ENCODE measurements at regions not wholly inside any gene's neighbourhood (a gene's known extent, or its start where the extent isn't known, plus 50 kb on each side); places are given as distances from the start of the nearest gene placed in this dataset.

- no peak for TF ChIP-seq USF1 (CRISPR knock-in tag; IDR thresholded peaks at IDR 0.05)
- TF ChIP-seq PREB (CRISPR knock-in tag; IDR thresholded peaks at IDR 0.05; ENCODE audit: borderline replicate concordance) = no peak
- TF ChIP-seq ZNF138 (CRISPR knock-in tag; conservative IDR thresholded peaks at IDR 0.05) = no peak
Observed at GRCh38 chr10:124175701-124176348, 82.4 kb upstream of the CHST15 start (continued).

GRCh38 chr10:124174673-124175645, 81.6 kb upstream of the CHST15 start:
- Mint-ChIP-seq H3K4me1 (peaks cover 5% of the 10 kb centered on the region), H3K9me3 (no peaks in the 10 kb centered on the region), H3K27me3 (ENCODE audit: low read depth) (peaks cover 3% of the 10 kb centered on the region; the same call in 1 of the 2 replicates), H3K36me3 (no peaks in the 10 kb centered on the region), H3K27ac (no peak overlapping the region), H3K4me3 (no peak overlapping the region)
- ATAC-seq = no peak
- TF ChIP-seq GTF2I (CRISPR knock-in tag; conservative IDR thresholded peaks at IDR 0.05) (no peak), ZNF263 (CRISPR knock-in tag; IDR thresholded peaks at IDR 0.05; ENCODE audit: low read depth) (no peak), ZNF232 (CRISPR knock-in tag; IDR thresholded peaks at IDR 0.05) (no peak), ZNF121 (CRISPR knock-in tag; IDR thresholded peaks at IDR 0.05) (no peak), ATF2 (CRISPR knock-in tag; IDR thresholded peaks at IDR 0.05; ENCODE audit: borderline replicate concordance, low read depth) (no peak), RELA (CRISPR knock-in tag; IDR thresholded peaks at IDR 0.05; ENCODE audit: borderline replicate concordance) (no peak), SOX15 (CRISPR knock-in tag; IDR thresholded peaks at IDR 0.05) (no peak)
- ChIA-PET POLR2A (no interaction called here), CTCF (interaction anchor here (2.7 kb wide), 1 partner anchor 179 kb away, joined by 11 read pairs; no protein-coding TSS in a partner anchor)
- no peak for DNase-seq (ENCODE audit: low spot score)

GRCh38 chr10:124174071-124174566, 80.7 kb upstream of the CHST15 start:
- no peak overlapping the region for H3K27ac Mint-ChIP-seq
- peaks cover 3% of the 10 kb centered on the region; the same call in 1 of the 2 replicates for H3K27me3 Mint-ChIP-seq (ENCODE audit: low read depth)
- peaks cover 7% of the 10 kb centered on the region for H3K4me1 Mint-ChIP-seq
- no peak for ATAC-seq
- no peaks in the 10 kb centered on the region for H3K36me3 Mint-ChIP-seq
- H3K4me3 Mint-ChIP-seq = no peak overlapping the region
- POLR2A ChIA-PET = no interaction called here
- DNase-seq (ENCODE audit: low spot score) = no peak
- no peaks in the 10 kb centered on the region for H3K9me3 Mint-ChIP-seq
- CTCF ChIA-PET = interaction anchor here (2.7 kb wide), 1 partner anchor 179 kb away, joined by 11 read pairs; no protein-coding TSS in a partner anchor
- no peak for TF ChIP-seq FOXP1 (CRISPR knock-in tag; IDR thresholded peaks at IDR 0.05; ENCODE audit: borderline replicate concordance)
- TF ChIP-seq GRHL2 (CRISPR knock-in tag; IDR thresholded peaks at IDR 0.05; ENCODE audit: insufficient replicate concordance, severe bottlenecking) = no peak
- no peak for TF ChIP-seq PRDM15 (CRISPR knock-in tag; IDR thresholded peaks at IDR 0.05)
- no peak for TF ChIP-seq HMGXB4 (CRISPR knock-in tag; IDR thresholded peaks at IDR 0.05)
- no peak for TF ChIP-seq ZSCAN18 (CRISPR knock-in tag; IDR thresholded peaks at IDR 0.05)
- TF ChIP-seq ZNF425 (CRISPR knock-in tag; conservative IDR thresholded peaks at IDR 0.05) = no peak
- TF ChIP-seq FOXK1 (CRISPR knock-in tag; IDR thresholded peaks at IDR 0.05) = no peak

Measured in WTC11 (cell line).